GM23338 (cell line): ENCODE measurements at regions not wholly inside any gene's neighbourhood (a gene's known extent, or its start where the extent isn't known, plus 50 kb on each side); places are given as distances from the start of the nearest gene placed in this dataset.

Experiments used
- ATAC-seq: fragments of 200-7000 bp; cut with Tn5 transposase; 3 replicates; pipeline ENCODE4 v1.9.1; 2020
- DNase-seq: peaks from one replicate; pipeline ENCODE4 v3.0.0-alpha.2; 2015; ENCODE audit warnings: low spot score
- H2AFZ ChIP-seq: fragments of 200-600 bp; sonication (generic); 2 replicates; pipeline ENCODE4 v1.8.0; 2016; ENCODE audit warnings: antibody characterized with exemption, mild to moderate bottlenecking, moderate library complexity
- H3F3A ChIP-seq: fragments of 200-600 bp; sonication (generic); replicated peaks from 2 replicates; pipeline ENCODE4 v1.8.0; 2017; ENCODE audit warnings: antibody characterized with exemption, mixed run types, low read depth
- H3K27ac ChIP-seq: fragments of 200-600 bp; sonication (generic); 2 replicates; pipeline ENCODE4 v1.6.1; 2016; ENCODE audit warnings: low read depth
- H3K27me3 ChIP-seq: fragments of 200-600 bp; sonication (generic); 2 replicates; pipeline ENCODE4 v1.8.0; 2016; ENCODE audit warnings: mild to moderate bottlenecking, mixed run types, moderate library complexity; ENCODE audit not compliant: insufficient read depth
- H3K36me3 ChIP-seq: fragments of 200-600 bp; sonication (generic); 2 replicates; pipeline ENCODE4 v1.8.0; 2016; ENCODE audit warnings: mild to moderate bottlenecking; ENCODE audit not compliant: insufficient read depth
- H3K4me1 ChIP-seq: fragments of 200-600 bp; sonication (generic); 2 replicates; pipeline ENCODE4 v1.8.0; 2016; ENCODE audit warnings: mild to moderate bottlenecking, moderate library complexity; ENCODE audit not compliant: insufficient read depth
- H3K4me2 ChIP-seq: fragments of 200-600 bp; sonication (generic); 2 replicates; pipeline ENCODE4 v1.7.1; 2017; ENCODE audit warnings: mixed run types
- H3K4me3 ChIP-seq: fragments of 200-600 bp; sonication (generic); 2 replicates; pipeline ENCODE4 v1.6.1; 2016; ENCODE audit warnings: mixed run types
- H3K79me2 ChIP-seq: fragments of 200-600 bp; sonication (generic); replicated peaks from 2 replicates; pipeline ENCODE4 v1.8.0; 2017; ENCODE audit warnings: mild to moderate bottlenecking; ENCODE audit not compliant: insufficient read depth
- H3K9me2 ChIP-seq: fragments of 200-600 bp; sonication (generic); 2 replicates; pipeline ENCODE4 v1.8.0; 2017; ENCODE audit not compliant: insufficient read depth
- H4K20me1 ChIP-seq: fragments of 200-600 bp; sonication (generic); replicated peaks from 2 replicates; pipeline ENCODE4 v1.8.0; 2017; ENCODE audit warnings: mild to moderate bottlenecking; ENCODE audit not compliant: insufficient read depth
- H3K27ac Mint-ChIP-seq: 2 replicates; pipeline ENCODE4 v1.8.0; 2020; ENCODE audit warnings: inconsistent platforms, mild to moderate bottlenecking, moderate library complexity, mixed read lengths
- H3K27me3 Mint-ChIP-seq: 3 replicates; pipeline ENCODE4 v1.8.0; 2022; ENCODE audit warnings: low read depth, mild to moderate bottlenecking, moderate library complexity, mixed read lengths, inconsistent platforms; ENCODE audit not compliant: insufficient read depth, poor library complexity
- H3K36me3 Mint-ChIP-seq: 3 replicates; pipeline ENCODE4 v1.8.0; 2021; ENCODE audit warnings: low read depth, mild to moderate bottlenecking, inconsistent platforms, moderate library complexity, mixed read lengths
- H3K4me1 Mint-ChIP-seq: 3 replicates; pipeline ENCODE4 v1.8.0; 2020; ENCODE audit warnings: mild to moderate bottlenecking, inconsistent platforms, mixed read lengths
- H3K4me3 Mint-ChIP-seq: 3 replicates; pipeline ENCODE4 v1.8.0; 2021; ENCODE audit warnings: moderate library complexity, mild to moderate bottlenecking, inconsistent platforms, mixed read lengths
- H3K9me3 Mint-ChIP-seq: 3 replicates; pipeline ENCODE4 v1.8.0; 2020; ENCODE audit warnings: moderate library complexity, mild to moderate bottlenecking, inconsistent platforms, mixed read lengths
- CREB1 ChIP-seq: fragments of 250-450 bp; sonication (Bioruptor Pico); IDR thresholded peaks from 2 replicates; pipeline ENCODE4 v1.5.0; 2020; ENCODE audit warnings: low read depth, mild to moderate bottlenecking, moderate library complexity
- CTCF ChIP-seq, 2 experiments: fragments of 200-600 bp in 1 of 2; sonication (generic) in 1 of 2; conservative IDR thresholded peaks; 2 replicates each; pipeline versions ENCODE4 v1.5.1 to v1.6.1; 2016 to 2017; ENCODE audit warnings: antibody characterized with exemption in 2 of 2, low read depth in 2 of 2, mild to moderate bottlenecking in 2 of 2, moderate library complexity in 1 of 2
- ETS1 ChIP-seq: IDR thresholded peaks from 2 replicates; pipeline ENCODE4 v1.6.1; 2016; ENCODE audit warnings: antibody characterized with exemption
- EZH2 ChIP-seq: fragments of 200-600 bp; sonication (generic); IDR thresholded peaks from one replicate; pipeline ENCODE4 v1.8.0; 2017; ENCODE audit warnings: antibody characterized with exemption, mild to moderate bottlenecking, low read depth; ENCODE audit not compliant: unreplicated experiment
- EZH2phosphoT487 ChIP-seq: fragments of 200-600 bp; sonication (generic); IDR thresholded peaks from one replicate; pipeline ENCODE4 v1.8.1; 2018; ENCODE audit warnings: antibody characterized with exemption; ENCODE audit not compliant: unreplicated experiment
- JUNB ChIP-seq: IDR thresholded peaks from one replicate; pipeline ENCODE4 v1.6.1; 2016; ENCODE audit warnings: antibody characterized with exemption; ENCODE audit not compliant: unreplicated experiment
- NANOG ChIP-seq: IDR thresholded peaks from 2 replicates; pipeline ENCODE4 v1.6.1; 2016; ENCODE audit warnings: antibody characterized with exemption, borderline replicate concordance
- POLR2AphosphoS5 ChIP-seq: IDR thresholded peaks from 2 replicates; pipeline ENCODE4 v1.6.1; 2016; ENCODE audit warnings: antibody characterized with exemption, low read depth
- REST ChIP-seq: IDR thresholded peaks from one replicate; pipeline ENCODE4 v1.6.1; 2018; ENCODE audit warnings: antibody characterized with exemption; ENCODE audit not compliant: unreplicated experiment
- STAT1 ChIP-seq: IDR thresholded peaks from one replicate; pipeline ENCODE4 v1.6.1; 2016; ENCODE audit warnings: antibody characterized with exemption; ENCODE audit not compliant: unreplicated experiment
- ZNF114 ChIP-seq: fragments of 250-450 bp; sonication (Bioruptor Pico); IDR thresholded peaks from 2 replicates; pipeline ENCODE4 v1.5.0; 2020; ENCODE audit warnings: mild to moderate bottlenecking, moderate library complexity
- ZNF331 ChIP-seq: fragments of 250-450 bp; sonication (Bioruptor Pico); IDR thresholded peaks from 2 replicates; pipeline ENCODE4 v1.5.0; 2020; ENCODE audit warnings: low read depth, mild to moderate bottlenecking, moderate library complexity
- ZNF462 ChIP-seq: fragments of 250-450 bp; sonication (Bioruptor Pico); IDR thresholded peaks from 2 replicates; pipeline ENCODE4 v1.5.0; 2020; ENCODE audit warnings: mild to moderate bottlenecking, moderate library complexity

- H3K4me3 ChIP-seq, result no peak overlapping the region
- no peak overlapping the region for H3K27ac ChIP-seq
- H3K4me3 Mint-ChIP-seq, result no peak overlapping the region
- H3K36me3 ChIP-seq, result 0 out of 2 replicates have a peak, but pooled peaks cover 3% of the 10 kb centered on the region
- H3K4me2 ChIP-seq, result no peak overlapping the region
- no peak overlapping the region for H3K27ac Mint-ChIP-seq
- ATAC-seq (no peak), DNase-seq (no peak)
- H3F3A ChIP-seq, result no peaks in the 10 kb centered on the region
- H2AFZ ChIP-seq, result no peak overlapping the region
- H4K20me1 ChIP-seq, result no peaks in the 10 kb centered on the region
- H3K4me1 Mint-ChIP-seq, result no peaks in the 10 kb centered on the region
- no peaks in the 10 kb centered on the region for H3K9me2 ChIP-seq
- H3K36me3 Mint-ChIP-seq, result peaks cover 20% of the 10 kb centered on the region
- no peaks in the 10 kb centered on the region for H3K4me1 ChIP-seq
- no peak for TF ChIP-seq EZH2phosphoT487
- TF ChIP-seq ZNF114, result no peak
- TF ChIP-seq POLR2AphosphoS5, result no peak
- no peak for TF ChIP-seq CREB1 (CRISPR knock-in tag)
- no peak for TF ChIP-seq STAT1
- no peak for TF ChIP-seq ETS1
- TF ChIP-seq NANOG, result no peak
- no peak for TF ChIP-seq REST
- TF ChIP-seq ZNF462, result no peak
- no peak for TF ChIP-seq CTCF (conservative IDR thresholded peaks at IDR 0.05; ENCODE audit: low read depth in 2 of 2)
- TF ChIP-seq EZH2, result no peak
- no peak for TF ChIP-seq JUNB
- TF ChIP-seq ZNF331 (CRISPR knock-in tag), result no peak
- no peaks in the 10 kb centered on the region for H3K79me2 ChIP-seq
- H3K27me3 ChIP-seq, result no peaks in the 10 kb centered on the region
- H3K27me3 Mint-ChIP-seq, result peaks cover 2% of the 10 kb centered on the region
- H3K9me3 Mint-ChIP-seq, result peaks cover 69% of the 10 kb centered on the region
Observed at GRCh38 chr10:42242135-42242805, 396.1 kb downstream of the ZNF33B start.
